Right atrium auricular region (tissue), 2 donors: ENCODE measurements at regions not wholly inside any gene's neighbourhood (a gene's known extent, or its start where the extent isn't known, plus 50 kb on each side); places are given as distances from the start of the nearest gene placed in this dataset.

Experiments
- DNase-seq: peaks from one replicate; pipeline ENCODE4 v3.0.0-alpha.2; 2019; ENCODE audit warnings: low spot score
- H3K27ac ChIP-seq, 2 donors: fragments of 200-600 bp; sonication (generic); 1 replicate in 1 of 2; 2 replicates in 1 of 2; pipeline ENCODE4 v1.5.1; 2016 to 2019
- H3K27me3 ChIP-seq, 2 donors: fragments of 200-600 bp; sonication (generic); one replicate each; pipeline versions ENCODE4 v1.5.1 to v1.6.0; 2017 to 2019
- H3K36me3 ChIP-seq: fragments of 200-600 bp; sonication (generic); one replicate; pipeline ENCODE4 v1.5.1; 2016
- H3K4me1 ChIP-seq, 2 donors: fragments of 200-600 bp; sonication (generic); one replicate each; pipeline versions ENCODE4 v1.5.1 to v1.6.0; 2017 to 2019
- H3K4me3 ChIP-seq, 2 donors: fragments of 200-600 bp; sonication (generic); 1 replicate in 1 of 2; 2 replicates in 1 of 2; pipeline ENCODE4 v1.5.1; 2017 to 2019; ENCODE audit warnings: mild to moderate bottlenecking in 1 of 2, moderate library complexity in 1 of 2
- H3K9me3 ChIP-seq, 2 donors: fragments of 200-600 bp; sonication (generic); one replicate each; pipeline ENCODE4 v1.5.1; 2019
- TF ChIP-seq, protein P1 (sequence below), 2 donors: fragments of 200-600 bp; sonication (generic); IDR thresholded peaks; one replicate each; pipeline ENCODE4 v1.5.1; 2019; ENCODE audit warnings: antibody characterized with exemption in 2 of 2

DNA sequence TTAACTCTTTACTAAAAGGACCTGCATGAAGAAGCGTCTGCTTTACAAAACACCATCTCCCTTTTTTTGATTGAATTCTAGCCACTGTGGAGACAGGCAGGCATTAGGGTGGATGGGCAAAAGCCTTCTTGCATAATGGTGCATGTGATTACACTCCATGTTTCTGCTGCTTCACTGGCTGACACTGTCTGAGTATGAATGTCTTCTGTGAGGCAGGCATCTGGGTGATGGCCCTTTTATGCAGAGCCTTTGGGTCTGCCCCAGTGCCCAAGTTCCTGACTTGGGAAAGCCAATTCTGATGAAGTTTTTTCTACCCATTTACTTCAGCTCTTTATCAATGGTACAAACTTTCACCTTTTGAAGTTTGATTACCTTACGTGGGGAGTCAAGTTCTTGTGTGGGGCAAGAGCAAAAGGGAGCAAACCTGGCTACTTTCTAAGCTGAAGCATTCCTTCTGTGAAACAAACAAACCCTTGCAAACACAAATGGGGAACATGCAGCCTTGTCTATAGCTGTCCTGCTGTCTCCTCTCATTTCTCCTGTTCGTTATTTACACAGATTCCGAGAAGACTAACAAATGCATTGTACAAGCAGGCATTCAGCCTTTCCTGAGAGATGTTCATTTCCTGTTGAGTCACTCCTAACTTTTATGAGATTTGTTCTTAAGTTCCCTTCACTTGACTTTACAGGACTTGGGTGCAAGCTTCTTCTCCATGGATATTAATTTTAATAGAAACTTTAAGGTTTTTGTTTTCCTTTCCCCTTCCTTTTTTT, 301.9 kb downstream of the TLL1 start:
- Histone ChIP-seq H3K36me3 (no peaks in the 10 kb centered on the region), H3K27ac (no peak overlapping the region), H3K4me1 (no peaks in the 10 kb centered on the region), H3K27me3 (no peaks in the 10 kb centered on the region), H3K4me3 (no peak overlapping the region), H3K9me3 (peaks cover 0 to 12% of the 10 kb centered on the region in 2 donors)
- no peak for DNase-seq
- TF ChIP-seq, protein P1, sequence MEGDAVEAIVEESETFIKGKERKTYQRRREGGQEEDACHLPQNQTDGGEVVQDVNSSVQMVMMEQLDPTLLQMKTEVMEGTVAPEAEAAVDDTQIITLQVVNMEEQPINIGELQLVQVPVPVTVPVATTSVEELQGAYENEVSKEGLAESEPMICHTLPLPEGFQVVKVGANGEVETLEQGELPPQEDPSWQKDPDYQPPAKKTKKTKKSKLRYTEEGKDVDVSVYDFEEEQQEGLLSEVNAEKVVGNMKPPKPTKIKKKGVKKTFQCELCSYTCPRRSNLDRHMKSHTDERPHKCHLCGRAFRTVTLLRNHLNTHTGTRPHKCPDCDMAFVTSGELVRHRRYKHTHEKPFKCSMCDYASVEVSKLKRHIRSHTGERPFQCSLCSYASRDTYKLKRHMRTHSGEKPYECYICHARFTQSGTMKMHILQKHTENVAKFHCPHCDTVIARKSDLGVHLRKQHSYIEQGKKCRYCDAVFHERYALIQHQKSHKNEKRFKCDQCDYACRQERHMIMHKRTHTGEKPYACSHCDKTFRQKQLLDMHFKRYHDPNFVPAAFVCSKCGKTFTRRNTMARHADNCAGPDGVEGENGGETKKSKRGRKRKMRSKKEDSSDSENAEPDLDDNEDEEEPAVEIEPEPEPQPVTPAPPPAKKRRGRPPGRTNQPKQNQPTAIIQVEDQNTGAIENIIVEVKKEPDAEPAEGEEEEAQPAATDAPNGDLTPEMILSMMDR (IDR thresholded peaks at IDR 0.05) = no peak

- Histone ChIP-seq H3K4me3 (no peak overlapping the region), H3K4me1 (no peaks in the 10 kb centered on the region), H3K36me3 (no peaks in the 10 kb centered on the region), H3K27me3 (no peaks in the 10 kb centered on the region), H3K9me3 (no peaks in the 10 kb centered on the region), H3K27ac (no peak overlapping the region)
- TF ChIP-seq, protein P1 (IDR thresholded peaks at IDR 0.05) = no peak
- DNase-seq = no peak
These were observed 309.1 kb downstream of the TLL1 start for GRCh38 chr4:166182145-166182544.

GRCh38 chr4:166195101-166195500, 322.1 kb downstream of the TLL1 start:
- DNase-seq = no peak
- no peaks in the 10 kb centered on the region for H3K36me3 ChIP-seq
- TF ChIP-seq, protein P1 (IDR thresholded peaks at IDR 0.05) = no peak
- no peak overlapping the region for H3K4me3 ChIP-seq
- no peaks in the 10 kb centered on the region for H3K9me3 ChIP-seq
- no peak overlapping the region for H3K27ac ChIP-seq
- H3K4me1 ChIP-seq = no peaks in the 10 kb centered on the region
- no peaks in the 10 kb centered on the region for H3K27me3 ChIP-seq

GRCh38 chr4:166197166-166197565, 324.1 kb downstream of the TLL1 start:
- DNase-seq = no peak
- TF ChIP-seq, protein P1 (IDR thresholded peaks at IDR 0.05) = no peak
- Histone ChIP-seq H3K9me3 (no peaks in the 10 kb centered on the region), H3K4me3 (no peak overlapping the region), H3K4me1 (no peaks in the 10 kb centered on the region), H3K27ac (no peak overlapping the region), H3K27me3 (no peaks in the 10 kb centered on the region), H3K36me3 (no peaks in the 10 kb centered on the region)

GRCh38 chr4:166198041-166198440, 325.0 kb downstream of the TLL1 start:
- TF ChIP-seq, protein P1 (IDR thresholded peaks at IDR 0.05) = no peak
- no peak for DNase-seq
- H3K4me1 ChIP-seq = no peaks in the 10 kb centered on the region
- H3K4me3 ChIP-seq = no peak overlapping the region
- no peaks in the 10 kb centered on the region for H3K27me3 ChIP-seq
- no peak overlapping the region for H3K27ac ChIP-seq
- no peaks in the 10 kb centered on the region for H3K36me3 ChIP-seq
- no peaks in the 10 kb centered on the region for H3K9me3 ChIP-seq
